Activated naive CD8-positive, alpha-beta T cell treated with anti-CD3 and anti-CD28 coated beads, Interleukin-2, amount 50 U/mL, for 16 hours (primary cell): ENCODE measurements at regions not wholly inside any gene's neighbourhood (a gene's known extent, or its start where the extent isn't known, plus 50 kb on each side); places are given as distances from the start of the nearest gene placed in this dataset.

Experiments used
- DNase-seq: peaks from one replicate; pipeline ENCODE4 v3.0.0-alpha.2; 2020; ENCODE audit warnings: low read depth, low spot score

DNA sequence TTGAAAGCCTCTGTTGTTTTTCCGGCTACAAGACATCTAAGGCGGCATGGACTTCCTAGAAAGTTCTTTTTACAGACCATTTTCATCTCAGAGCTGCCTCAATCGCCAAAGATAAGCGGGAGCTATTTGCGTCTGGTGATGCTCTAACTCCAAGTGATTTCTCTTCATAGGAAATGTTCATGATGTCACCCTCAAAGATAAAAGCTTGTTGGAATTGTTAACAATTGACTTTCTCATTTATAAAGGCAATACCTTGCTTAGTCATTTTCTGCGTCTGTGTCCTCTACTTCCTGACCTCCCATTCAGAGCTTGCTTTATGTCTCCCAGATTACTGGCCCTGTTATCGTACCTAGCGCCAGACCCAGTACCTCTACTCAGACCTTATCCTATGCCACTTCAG lies 259.0 kb upstream of the G2E3 start:
- no peak for DNase-seq

- DNase-seq: no peak
Observed at GRCh38 chr14:30303350-30303749, 255.6 kb upstream of the G2E3 start.

DNA sequence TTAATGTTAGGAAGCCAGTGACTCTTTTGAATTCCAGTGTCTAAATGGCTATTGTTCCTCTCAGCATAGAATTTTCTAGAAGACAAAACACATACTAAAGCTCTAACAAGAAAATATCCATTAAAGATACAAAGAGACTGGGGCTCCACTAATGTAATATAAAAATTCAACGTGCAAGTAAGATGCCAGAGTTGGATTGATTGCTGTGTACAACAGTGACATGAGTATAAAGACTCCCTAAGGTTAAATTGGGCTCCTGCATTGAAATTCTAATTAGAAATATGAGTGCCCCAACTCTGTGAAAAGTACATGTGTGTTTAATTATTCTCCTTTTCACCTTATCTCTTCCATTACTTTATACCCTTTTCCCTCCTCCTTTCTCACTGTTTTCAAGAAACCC lies 253.6 kb upstream of the G2E3 start:
- DNase-seq: no peak

GRCh38 chr14:30309405-30309804 lies 249.6 kb upstream of the G2E3 start:
- DNase-seq: no peak

DNA sequence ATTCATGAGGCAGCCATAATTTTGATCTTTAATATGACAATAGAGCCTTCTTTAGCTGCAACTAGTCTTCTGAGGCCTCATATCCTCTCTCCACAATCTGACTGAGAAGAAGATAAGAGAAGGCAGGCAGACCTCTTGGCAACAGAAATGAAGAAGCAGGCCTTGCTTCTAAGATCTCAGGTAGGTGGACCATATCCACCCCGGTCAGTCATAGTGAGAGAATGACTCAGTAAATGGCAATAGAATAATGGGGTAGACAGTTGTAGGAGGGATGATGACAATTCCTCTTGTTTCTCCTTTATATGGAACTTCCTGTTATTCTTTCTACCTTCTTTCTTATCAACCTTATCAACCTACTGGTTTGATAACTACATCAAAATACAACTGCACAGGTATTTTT lies 246.7 kb upstream of the G2E3 start:
- DNase-seq: no peak

DNA sequence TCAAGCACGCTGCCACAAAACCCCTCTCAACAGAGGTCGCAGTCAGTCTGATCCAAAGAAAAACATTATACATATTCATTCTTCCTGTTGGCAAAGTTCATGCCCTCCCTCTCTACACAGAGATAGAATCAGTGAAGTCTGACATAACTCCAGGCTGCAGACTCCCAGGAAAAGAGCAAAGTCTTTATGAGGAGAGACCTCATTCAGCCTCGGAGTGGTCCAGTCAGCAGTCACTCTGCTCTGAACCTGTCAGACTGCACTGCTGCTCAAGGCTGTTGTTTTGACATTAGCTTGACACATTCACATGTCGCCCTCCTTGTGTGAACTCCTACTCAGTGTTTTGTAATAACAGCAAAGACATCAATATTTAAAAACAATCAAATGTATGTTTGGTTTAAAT lies 241.2 kb upstream of the G2E3 start:
- DNase-seq: no peak

DNA sequence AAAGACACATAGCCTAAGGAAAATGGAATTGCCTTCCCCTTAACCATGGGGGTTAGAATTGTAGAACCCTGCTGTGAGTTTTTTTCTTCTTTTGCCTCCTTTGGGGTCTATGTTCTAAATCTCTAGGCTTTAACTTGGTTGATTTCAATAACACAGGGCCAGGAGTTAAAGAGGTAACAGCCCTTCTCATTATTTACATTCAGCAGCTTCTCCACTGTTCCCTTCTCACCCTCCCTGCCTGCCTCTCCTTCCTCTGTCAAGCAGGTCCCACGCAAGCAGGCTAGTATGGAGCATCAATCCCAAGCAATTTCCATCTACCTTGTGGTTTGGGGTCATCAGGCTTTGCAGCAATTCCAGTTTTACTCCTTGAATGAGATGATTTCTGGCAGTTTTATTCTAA lies 236.1 kb upstream of the G2E3 start:
- DNase-seq: no peak

- no peak for DNase-seq
Observed at GRCh38 chr14:30330033-30330432, 228.9 kb upstream of the G2E3 start.

DNA sequence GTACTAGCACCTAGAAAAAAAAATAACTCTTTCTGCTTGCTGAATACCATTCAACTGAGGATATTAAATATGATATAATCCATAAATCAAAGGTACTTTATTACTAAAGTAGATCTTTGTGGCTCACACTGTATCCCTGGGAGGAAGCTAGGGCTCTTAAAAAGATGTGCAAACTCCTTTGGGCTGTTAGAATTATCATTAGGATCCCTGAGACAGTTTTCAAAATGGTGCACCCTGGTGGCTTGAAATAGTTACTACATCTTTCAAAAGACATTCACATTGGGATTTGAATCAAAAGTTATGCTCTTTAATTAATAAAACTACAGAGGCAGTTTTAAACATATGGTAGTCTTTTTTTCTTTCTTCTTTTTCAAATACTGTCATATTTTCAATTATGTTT lies 228.5 kb upstream of the G2E3 start:
- no peak for DNase-seq

- no peak for DNase-seq
Observed at GRCh38 chr14:30331030-30331429, 227.9 kb upstream of the G2E3 start.

DNA sequence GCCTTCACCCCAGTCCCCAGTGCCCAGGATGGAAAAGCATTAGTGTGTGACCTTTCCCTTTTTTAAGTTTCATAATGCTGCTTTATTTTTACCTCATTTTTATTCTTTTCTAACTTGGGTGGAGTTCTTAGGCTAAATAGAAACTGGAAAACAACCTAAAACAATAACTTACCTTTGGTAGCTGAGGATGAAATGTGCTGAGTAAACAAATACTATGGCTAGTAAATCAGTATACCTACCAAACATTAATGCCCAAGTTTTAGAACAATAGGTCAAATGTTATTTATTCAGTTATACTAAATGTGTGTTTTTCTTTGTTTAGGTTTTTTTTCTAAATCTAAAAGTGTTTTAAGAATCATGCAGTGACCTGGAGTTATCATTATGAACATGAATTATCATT lies 226.6 kb upstream of the G2E3 start:
- no peak for DNase-seq

- DNase-seq: no peak
Observed at GRCh38 chr14:30333934-30334333, 225.0 kb upstream of the G2E3 start.

DNA sequence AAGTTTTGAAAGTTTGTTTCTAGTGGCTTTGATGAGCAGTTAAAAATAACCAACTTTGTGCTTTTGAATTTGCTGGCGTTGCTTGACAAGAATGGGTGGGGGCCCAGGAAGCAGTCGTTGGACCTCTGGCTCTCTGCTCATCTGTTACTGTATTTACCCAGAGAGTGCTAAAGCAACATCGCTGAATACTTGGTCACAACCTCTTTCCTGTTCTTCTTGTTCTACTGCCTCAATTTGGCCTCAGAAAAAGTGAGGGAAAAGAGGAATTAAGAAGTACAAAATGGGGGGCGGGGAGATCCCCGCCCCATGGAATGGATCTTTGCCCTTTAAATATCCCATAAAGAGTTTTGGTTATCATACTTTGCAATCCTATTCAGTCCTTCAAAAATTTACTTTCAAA lies 221.5 kb upstream of the G2E3 start:
- no peak for DNase-seq

DNA sequence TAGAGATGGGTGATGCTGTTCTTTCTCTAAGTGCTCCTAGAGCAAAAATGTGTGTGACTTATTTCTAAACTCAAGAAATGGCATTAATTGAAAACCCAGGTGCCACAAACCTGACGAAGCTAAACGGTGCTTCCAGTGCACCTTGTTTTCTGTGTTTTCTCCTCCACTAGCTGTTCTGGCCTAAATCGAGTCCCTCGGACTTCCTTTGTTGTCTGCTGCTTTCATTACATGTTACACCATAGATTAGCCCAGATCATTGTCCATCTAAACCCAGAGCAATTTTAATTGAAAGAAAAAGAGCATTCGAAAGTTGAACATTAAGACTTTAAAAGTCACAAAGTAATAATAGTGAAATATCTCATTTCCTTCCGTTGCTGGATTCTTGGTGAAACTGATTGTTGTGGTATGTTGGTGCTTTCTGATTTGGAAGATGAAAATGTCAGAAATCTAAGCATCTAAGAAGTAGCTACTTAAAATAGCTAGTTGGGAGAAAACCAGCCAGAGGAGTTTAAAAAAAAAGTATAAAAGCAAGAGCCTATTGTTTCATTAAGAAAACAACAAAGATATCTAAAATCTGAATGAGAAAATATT lies 219.6 kb upstream of the G2E3 start:
- DNase-seq: no peak

GRCh38 chr14:30340495-30340894 lies 218.5 kb upstream of the G2E3 start:
- DNase-seq: no peak

- DNase-seq: no peak
Observed at GRCh38 chr14:30345511-30345910, 213.4 kb upstream of the G2E3 start.

- DNase-seq: no peak
Observed at GRCh38 chr14:30348445-30348844, 210.5 kb upstream of the G2E3 start.

DNA sequence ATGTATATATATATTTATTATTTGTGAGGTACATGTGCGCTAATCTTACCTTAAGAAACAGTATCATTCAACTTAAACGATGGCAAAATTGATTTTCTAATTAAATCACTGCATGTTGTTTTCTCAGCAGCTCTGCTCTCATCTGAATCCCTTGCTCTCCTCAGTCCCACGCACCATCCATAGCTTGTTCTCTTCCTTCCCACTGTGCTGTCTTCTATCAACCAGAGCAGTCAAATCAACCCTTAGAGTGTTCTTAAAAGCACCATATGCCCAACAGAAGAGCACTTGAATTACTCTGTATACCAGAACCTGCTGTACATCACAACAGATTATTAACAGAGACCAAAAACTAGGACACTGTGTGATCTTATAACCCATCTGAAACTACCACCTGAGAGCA lies 209.4 kb upstream of the G2E3 start:
- DNase-seq: no peak

GRCh38 chr14:30354439-30354838 lies 204.5 kb upstream of the G2E3 start:
- DNase-seq: no peak

- no peak for DNase-seq
Observed at GRCh38 chr14:30355431-30355913, 203.5 kb upstream of the G2E3 start.

- no peak for DNase-seq
Observed at GRCh38 chr14:30356438-30357202, 202.3 kb upstream of the G2E3 start.

DNA sequence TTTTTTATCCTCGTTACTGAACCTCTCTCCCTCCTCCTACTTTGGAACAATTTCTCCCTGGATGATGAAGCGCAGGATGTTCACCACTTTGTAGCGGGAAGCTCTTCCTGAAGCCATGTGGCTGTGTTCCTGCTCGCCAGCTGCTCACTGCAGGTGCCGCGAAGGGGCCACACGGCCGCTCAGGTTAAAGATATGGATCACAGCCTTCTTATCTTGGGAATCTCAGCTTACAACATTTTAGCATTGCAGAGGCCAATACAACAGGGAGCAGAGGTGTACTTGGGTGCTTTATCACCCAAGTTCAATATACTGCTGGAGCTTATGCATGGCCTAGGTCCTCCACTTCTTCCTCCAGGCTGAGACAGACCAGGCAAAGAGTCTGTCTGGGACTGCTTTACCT lies 201.2 kb upstream of the G2E3 start:
- no peak for DNase-seq

- DNase-seq: no peak
Observed at GRCh38 chr14:30362369-30363218, 196.4 kb upstream of the G2E3 start.
